Uterus (tissue), 3 donors: ENCODE measurements at regions not wholly inside any gene's neighbourhood (a gene's known extent, or its start where the extent isn't known, plus 50 kb on each side); places are given as distances from the start of the nearest gene placed in this dataset.

Experiments
- DNase-seq, 2 donors: peaks; one replicate each; pipeline ENCODE4 v3.0.0-alpha.2; 2019 to 2020
- H3K27ac ChIP-seq, 2 donors: fragments of 200-600 bp; sonication (generic); 1 replicate in 1 of 2; 2 replicates in 1 of 2; pipeline ENCODE4 v1.5.1; 2016 to 2018
- H3K27me3 ChIP-seq, 2 donors: fragments of 200-600 bp; sonication (generic); one replicate each; pipeline ENCODE4 v1.5.1; 2018 to 2019; ENCODE audit warnings: control low read depth in 1 of 2
- H3K36me3 ChIP-seq, 2 donors: fragments of 200-600 bp; sonication (generic); one replicate each; pipeline ENCODE4 v1.5.1; 2019; ENCODE audit warnings: control low read depth in 1 of 2
- H3K4me1 ChIP-seq, 2 donors: fragments of 200-600 bp; sonication (generic); one replicate each; pipeline ENCODE4 v1.5.1; 2018 to 2019; ENCODE audit warnings: control low read depth in 1 of 2
- H3K4me3 ChIP-seq, 2 donors: fragments of 200-600 bp; sonication (generic); 1 replicate in 1 of 2; 2 replicates in 1 of 2; pipeline ENCODE4 v1.5.1; 2018 to 2019; ENCODE audit warnings: mild to moderate bottlenecking in 1 of 2
- H3K9me3 ChIP-seq, 2 donors: fragments of 200-600 bp; sonication (generic); one replicate each; pipeline ENCODE4 v1.5.1; 2019; ENCODE audit warnings: control low read depth in 1 of 2
- CTCF ChIP-seq, 4 experiments: fragments of 200-600 bp in 2 of 4; fragments of 450-650 bp in 2 of 4; sonication (generic) in 2 of 4; IDR thresholded peaks; one replicate each; pipeline ENCODE4 v1.5.1; 2016 to 2019; ENCODE audit warnings: antibody characterized with exemption in 4 of 4, mild to moderate bottlenecking in 2 of 4, moderate library complexity in 1 of 4
- POLR2A ChIP-seq, 2 donors: fragments of 450-650 bp; IDR thresholded peaks; one replicate each; pipeline ENCODE4 v1.6.1; 2016; ENCODE audit warnings: antibody characterized with exemption in 2 of 2, mild to moderate bottlenecking in 1 of 2, moderate library complexity in 1 of 2
- intact Hi-C: fragments of 100-400 bp; cut with DNase I; formaldehyde crosslinking; loops from one replicate; pipeline ENCODE4 v1.15.1; 2023; ENCODE audit warnings: low total_unique reads
- donor health status: DM: yes; HTN: yes; CAD: no.

DNA sequence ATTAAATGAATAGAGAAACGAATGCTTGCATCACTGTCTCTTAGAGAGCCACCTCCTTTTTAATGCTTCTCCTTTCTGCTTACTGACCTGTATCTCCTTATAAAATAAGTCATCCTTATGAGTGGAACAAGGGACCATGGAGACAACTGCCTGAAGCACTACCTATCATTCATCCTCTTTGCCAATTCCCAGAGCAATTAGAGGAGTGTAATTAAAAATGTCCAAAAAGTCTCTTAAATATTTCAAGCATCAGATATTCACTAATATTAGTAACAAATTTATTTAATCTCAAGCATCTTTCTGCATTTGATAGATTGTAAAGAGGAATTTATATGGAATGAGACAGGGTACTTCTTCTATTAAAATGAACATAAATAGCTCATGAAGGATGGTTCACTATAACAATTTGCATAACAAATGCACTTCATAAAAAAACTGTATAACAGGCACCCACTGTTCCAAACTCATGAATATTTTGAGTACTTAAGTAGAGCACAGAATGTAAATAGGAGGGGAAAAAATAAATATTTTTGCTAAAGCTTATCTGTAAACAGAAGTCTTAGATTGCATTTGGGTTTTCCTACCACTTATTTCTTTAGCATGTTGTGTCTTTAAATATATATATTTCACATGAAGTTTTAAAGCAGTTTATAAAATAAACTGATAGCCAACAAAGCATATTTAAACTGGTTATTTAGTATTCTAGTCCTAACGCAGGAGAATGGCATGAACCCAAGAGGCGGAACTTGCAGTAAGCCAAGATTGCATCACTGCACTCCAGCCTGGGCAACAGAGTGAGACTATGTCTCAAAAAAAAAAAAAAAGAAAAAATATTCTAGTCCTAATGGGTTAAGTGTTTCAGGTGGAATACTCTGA is 269.3 kb downstream of the TBL1XR1 start:
- Histone ChIP-seq H3K4me1 (no peaks in the 10 kb centered on the region), H3K36me3 (no peaks in the 10 kb centered on the region), H3K4me3 (no peak overlapping the region), H3K27ac (no peak overlapping the region), H3K27me3 (no peaks in the 10 kb centered on the region), H3K9me3 (no peaks in the 10 kb centered on the region)
- intact Hi-C loops = no loop called here
- DNase-seq = no peak
- TF ChIP-seq CTCF (IDR thresholded peaks at IDR 0.05) (no peak), POLR2A (IDR thresholded peaks at IDR 0.05) (no peak)

GRCh38 chr3:176927280-176927679 is 270.0 kb downstream of the TBL1XR1 start:
- TF ChIP-seq CTCF (IDR thresholded peaks at IDR 0.05) = no peak
- TF ChIP-seq POLR2A (IDR thresholded peaks at IDR 0.05) = no peak
- Histone ChIP-seq H3K4me3 (no peak overlapping the region), H3K9me3 (no peaks in the 10 kb centered on the region), H3K27ac (no peak overlapping the region), H3K4me1 (no peaks in the 10 kb centered on the region), H3K36me3 (no peaks in the 10 kb centered on the region), H3K27me3 (no peaks in the 10 kb centered on the region)
- DNase-seq = no peak
- intact Hi-C loops = no loop called here

- DNase-seq = no peak
- TF ChIP-seq POLR2A (IDR thresholded peaks at IDR 0.05) (no peak), CTCF (IDR thresholded peaks at IDR 0.05) (no peak)
- intact Hi-C loops = no loop called here
- no peaks in the 10 kb centered on the region for H3K27me3 ChIP-seq
- no peaks in the 10 kb centered on the region for H3K9me3 ChIP-seq
- H3K4me1 ChIP-seq = no peaks in the 10 kb centered on the region
- H3K4me3 ChIP-seq = no peak overlapping the region
- no peaks in the 10 kb centered on the region for H3K36me3 ChIP-seq
- H3K27ac ChIP-seq = no peak overlapping the region
Observed at GRCh38 chr3:176926688-176927087, 270.6 kb downstream of the TBL1XR1 start.

GRCh38 chr3:176926034-176926433 is 271.2 kb downstream of the TBL1XR1 start:
- Histone ChIP-seq H3K36me3 (no peaks in the 10 kb centered on the region), H3K27ac (no peak overlapping the region), H3K9me3 (no peaks in the 10 kb centered on the region), H3K4me1 (no peaks in the 10 kb centered on the region), H3K4me3 (no peak overlapping the region), H3K27me3 (no peaks in the 10 kb centered on the region)
- intact Hi-C loops = no loop called here
- DNase-seq = no peak
- TF ChIP-seq POLR2A (IDR thresholded peaks at IDR 0.05) (no peak), CTCF (IDR thresholded peaks at IDR 0.05) (no peak)

GRCh38 chr3:176920766-176921160 is 276.5 kb downstream of the TBL1XR1 start:
- H3K27ac ChIP-seq = no peak overlapping the region
- intact Hi-C loops = no loop called here
- no peaks in the 10 kb centered on the region for H3K36me3 ChIP-seq
- no peaks in the 10 kb centered on the region for H3K27me3 ChIP-seq
- H3K4me3 ChIP-seq = no peak overlapping the region
- no peak for TF ChIP-seq POLR2A (IDR thresholded peaks at IDR 0.05)
- TF ChIP-seq CTCF (IDR thresholded peaks at IDR 0.05) = no peak
- DNase-seq = no peak
- no peaks in the 10 kb centered on the region for H3K9me3 ChIP-seq
- H3K4me1 ChIP-seq = no peaks in the 10 kb centered on the region
